ENCODE measurements at regions not wholly inside any gene's neighbourhood (a gene's known extent, or its start where the extent isn't known, plus 50 kb on each side); places are given as distances from the start of the nearest gene placed in this dataset.
"Not testable (repeated sequence)": the region's sequence is repeated elsewhere in the genome, so short reads cannot be mapped to it uniquely, and the experiment has no call there.

GRCh38 chr13:62119739-62120700 is 704.4 kb upstream of the PCDH20 start:
- no peaks in the 10 kb centered on the region for H3K36me3 Mint-ChIP-seq
- no peak for DNase-seq (ENCODE audit: low spot score)
- no peaks in the 10 kb centered on the region for H3K4me1 Mint-ChIP-seq (ENCODE audit: low read depth in 2 of 2)
- H3K9me3 Mint-ChIP-seq, result peaks cover 3% of the 10 kb centered on the region
- no peaks in the 10 kb centered on the region for H3K27me3 Mint-ChIP-seq
- no peak overlapping the region for H3K4me3 Mint-ChIP-seq
- ATAC-seq, result no peak
- H3K27ac Mint-ChIP-seq, result no peak overlapping the region

DNA sequence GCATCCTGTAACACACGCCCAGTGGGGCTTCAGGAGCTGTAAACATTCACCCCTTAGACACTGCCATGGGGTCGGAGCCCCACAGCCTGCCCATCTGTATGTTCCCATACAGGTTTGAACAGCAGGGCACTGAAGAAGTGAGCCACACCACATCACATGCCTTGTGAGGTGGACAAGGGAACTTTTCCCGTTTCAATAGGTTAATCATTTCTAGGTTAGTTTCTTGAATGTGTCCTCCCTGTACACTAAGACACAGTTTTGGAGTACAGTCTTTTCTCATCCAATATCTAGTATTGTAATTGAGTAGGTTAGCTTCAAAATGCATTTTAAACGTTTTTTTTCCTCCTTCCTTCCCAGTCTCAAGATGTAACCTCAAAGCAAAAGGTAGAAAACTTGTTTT is 700.2 kb upstream of the PCDH20 start:
- no peak for ATAC-seq
- no peak overlapping the region for H3K27ac Mint-ChIP-seq
- H3K9me3 Mint-ChIP-seq, result peaks cover 6% of the 10 kb centered on the region
- no peak overlapping the region for H3K4me3 Mint-ChIP-seq
- H3K27me3 Mint-ChIP-seq, result no peaks in the 10 kb centered on the region
- no peaks in the 10 kb centered on the region for H3K36me3 Mint-ChIP-seq
- H3K4me1 Mint-ChIP-seq (ENCODE audit: low read depth in 2 of 2), result no peaks in the 10 kb centered on the region
- DNase-seq (ENCODE audit: low spot score), result no peak

GRCh38 chr13:62113179-62113578 is 697.5 kb upstream of the PCDH20 start:
- ATAC-seq (no peak), DNase-seq (ENCODE audit: low spot score) (no peak)
- H3K36me3 Mint-ChIP-seq, result no peaks in the 10 kb centered on the region
- peaks cover 10% of the 10 kb centered on the region for H3K9me3 Mint-ChIP-seq
- no peaks in the 10 kb centered on the region for H3K4me1 Mint-ChIP-seq (ENCODE audit: low read depth in 2 of 2)
- no peaks in the 10 kb centered on the region for H3K27me3 Mint-ChIP-seq
- no peak overlapping the region for H3K4me3 Mint-ChIP-seq
- H3K27ac Mint-ChIP-seq, result no peak overlapping the region

GRCh38 chr13:62110079-62110478 is 694.4 kb upstream of the PCDH20 start:
- no peak for DNase-seq (ENCODE audit: low spot score)
- Mint-ChIP-seq H3K4me3 (no peak overlapping the region), H3K9me3 (peaks cover 12% of the 10 kb centered on the region), H3K27me3 (no peaks in the 10 kb centered on the region), H3K36me3 (no peaks in the 10 kb centered on the region), H3K4me1 (ENCODE audit: low read depth in 2 of 2) (no peaks in the 10 kb centered on the region), H3K27ac (no peak overlapping the region)
- ATAC-seq, result no peak

GRCh38 chr13:62104136-62104535 is 688.5 kb upstream of the PCDH20 start:
- H3K4me1 Mint-ChIP-seq (ENCODE audit: low read depth in 2 of 2); DNase-seq (ENCODE audit: low spot score); ATAC-seq; H3K27ac Mint-ChIP-seq; H3K27me3 Mint-ChIP-seq; H3K36me3 Mint-ChIP-seq; H3K4me3 Mint-ChIP-seq: not testable (repeated sequence)
- H3K9me3 Mint-ChIP-seq, result peaks cover 23% of the 10 kb centered on the region

GRCh38 chr13:62096652-62097051 is 681.0 kb upstream of the PCDH20 start:
- H3K4me3 Mint-ChIP-seq, result no peak overlapping the region
- no peaks in the 10 kb centered on the region for H3K36me3 Mint-ChIP-seq
- no peak overlapping the region for H3K27ac Mint-ChIP-seq
- H3K4me1 Mint-ChIP-seq (ENCODE audit: low read depth in 2 of 2), result no peaks in the 10 kb centered on the region
- H3K9me3 Mint-ChIP-seq, result peaks cover 8% of the 10 kb centered on the region
- no peaks in the 10 kb centered on the region for H3K27me3 Mint-ChIP-seq
- ATAC-seq (no peak), DNase-seq (ENCODE audit: low spot score) (no peak)

- Mint-ChIP-seq H3K4me1 (ENCODE audit: low read depth in 2 of 2) (no peaks in the 10 kb centered on the region), H3K4me3 (no peak overlapping the region), H3K9me3 (peaks cover 8% of the 10 kb centered on the region), H3K27me3 (no peaks in the 10 kb centered on the region), H3K36me3 (no peaks in the 10 kb centered on the region), H3K27ac (no peak overlapping the region)
- ATAC-seq (no peak), DNase-seq (ENCODE audit: low spot score) (no peak)
Observed at GRCh38 chr13:62094932-62095331, 679.3 kb upstream of the PCDH20 start.

- Mint-ChIP-seq H3K4me1 (ENCODE audit: low read depth in 2 of 2) (no peaks in the 10 kb centered on the region), H3K27ac (no peak overlapping the region), H3K9me3 (peaks cover 7% of the 10 kb centered on the region), H3K36me3 (no peaks in the 10 kb centered on the region), H3K27me3 (no peaks in the 10 kb centered on the region), H3K4me3 (no peak overlapping the region)
- ATAC-seq (no peak), DNase-seq (ENCODE audit: low spot score) (no peak)
Observed at GRCh38 chr13:62093984-62094780, 678.5 kb upstream of the PCDH20 start.

DNA sequence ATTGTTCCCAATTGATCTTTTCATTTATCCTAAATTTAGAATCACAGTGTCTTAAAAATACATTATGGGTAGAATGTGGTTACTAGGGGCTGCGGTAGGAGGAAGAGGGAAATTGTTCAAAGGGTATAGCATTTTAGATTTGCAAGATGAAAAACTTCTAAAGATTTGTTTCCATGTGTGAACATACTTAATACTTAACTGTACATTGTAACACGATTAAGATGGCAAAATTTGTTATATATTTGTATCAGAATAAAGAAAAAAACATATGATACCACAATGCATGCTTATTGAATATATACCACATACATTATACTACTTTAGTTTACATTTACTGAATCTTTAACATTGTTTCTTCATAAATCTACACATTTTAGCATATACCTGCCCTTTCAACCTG is 677.3 kb upstream of the PCDH20 start:
- no peaks in the 10 kb centered on the region for H3K36me3 Mint-ChIP-seq
- DNase-seq (ENCODE audit: low spot score) (no peak), ATAC-seq (no peak)
- no peak overlapping the region for H3K4me3 Mint-ChIP-seq
- H3K27ac Mint-ChIP-seq, result no peak overlapping the region
- no peaks in the 10 kb centered on the region for H3K4me1 Mint-ChIP-seq (ENCODE audit: low read depth in 2 of 2)
- no peaks in the 10 kb centered on the region for H3K27me3 Mint-ChIP-seq
- H3K9me3 Mint-ChIP-seq, result peaks cover 7% of the 10 kb centered on the region

DNA sequence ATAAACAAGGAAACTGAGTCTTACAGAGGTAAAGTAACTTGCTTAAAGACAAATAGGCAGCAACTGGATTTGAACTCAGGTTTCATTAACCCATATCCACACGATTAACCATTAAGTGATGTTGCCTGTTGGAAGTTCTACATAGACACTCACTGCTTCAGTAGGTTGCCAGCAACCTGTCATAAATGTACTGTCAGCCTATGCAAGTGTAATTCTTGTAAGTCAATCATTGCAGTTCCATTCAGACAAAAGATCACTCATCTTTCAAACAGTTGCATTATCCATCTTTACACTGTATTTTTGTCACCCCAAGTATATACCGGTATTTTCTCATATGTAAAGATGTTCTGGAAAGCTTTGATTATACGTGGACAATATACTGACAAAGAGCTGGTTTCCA is 676.9 kb upstream of the PCDH20 start:
- Mint-ChIP-seq H3K36me3 (no peaks in the 10 kb centered on the region), H3K4me1 (ENCODE audit: low read depth in 2 of 2) (no peaks in the 10 kb centered on the region), H3K9me3 (peaks cover 7% of the 10 kb centered on the region), H3K27me3 (no peaks in the 10 kb centered on the region), H3K27ac (no peak overlapping the region), H3K4me3 (no peak overlapping the region)
- DNase-seq (ENCODE audit: low spot score) (no peak), ATAC-seq (no peak)

GRCh38 chr13:62088165-62088564 is 672.5 kb upstream of the PCDH20 start:
- ATAC-seq (no peak), DNase-seq (ENCODE audit: low spot score) (no peak)
- no peak overlapping the region for H3K4me3 Mint-ChIP-seq
- peaks cover 10% of the 10 kb centered on the region for H3K9me3 Mint-ChIP-seq
- no peak overlapping the region for H3K27ac Mint-ChIP-seq
- no peaks in the 10 kb centered on the region for H3K27me3 Mint-ChIP-seq
- H3K4me1 Mint-ChIP-seq (ENCODE audit: low read depth in 2 of 2), result no peaks in the 10 kb centered on the region
- H3K36me3 Mint-ChIP-seq, result no peaks in the 10 kb centered on the region

DNA sequence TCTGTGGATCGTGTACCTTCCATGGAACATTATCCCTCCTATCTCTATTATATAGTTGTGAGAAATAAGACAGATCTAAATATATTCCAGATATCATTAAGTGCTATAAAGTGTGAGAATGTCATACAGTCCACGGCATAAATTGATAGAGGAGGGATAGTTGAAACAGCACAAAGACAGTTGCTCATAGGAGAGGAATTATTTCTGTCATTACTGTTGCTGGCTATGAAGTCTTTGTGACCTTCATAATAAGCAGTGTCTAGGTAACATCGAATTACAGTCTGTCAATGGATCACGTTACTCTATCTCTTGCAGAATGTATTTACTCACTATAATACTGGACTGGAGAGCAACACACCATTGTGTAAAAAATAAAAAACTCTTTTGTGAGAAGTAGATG is 671.5 kb upstream of the PCDH20 start:
- Mint-ChIP-seq H3K36me3 (no peaks in the 10 kb centered on the region), H3K9me3 (peaks cover 6% of the 10 kb centered on the region), H3K4me3 (no peak overlapping the region), H3K4me1 (ENCODE audit: low read depth in 2 of 2) (no peaks in the 10 kb centered on the region), H3K27ac (no peak overlapping the region), H3K27me3 (no peaks in the 10 kb centered on the region)
- ATAC-seq (no peak), DNase-seq (ENCODE audit: low spot score) (no peak)

DNA sequence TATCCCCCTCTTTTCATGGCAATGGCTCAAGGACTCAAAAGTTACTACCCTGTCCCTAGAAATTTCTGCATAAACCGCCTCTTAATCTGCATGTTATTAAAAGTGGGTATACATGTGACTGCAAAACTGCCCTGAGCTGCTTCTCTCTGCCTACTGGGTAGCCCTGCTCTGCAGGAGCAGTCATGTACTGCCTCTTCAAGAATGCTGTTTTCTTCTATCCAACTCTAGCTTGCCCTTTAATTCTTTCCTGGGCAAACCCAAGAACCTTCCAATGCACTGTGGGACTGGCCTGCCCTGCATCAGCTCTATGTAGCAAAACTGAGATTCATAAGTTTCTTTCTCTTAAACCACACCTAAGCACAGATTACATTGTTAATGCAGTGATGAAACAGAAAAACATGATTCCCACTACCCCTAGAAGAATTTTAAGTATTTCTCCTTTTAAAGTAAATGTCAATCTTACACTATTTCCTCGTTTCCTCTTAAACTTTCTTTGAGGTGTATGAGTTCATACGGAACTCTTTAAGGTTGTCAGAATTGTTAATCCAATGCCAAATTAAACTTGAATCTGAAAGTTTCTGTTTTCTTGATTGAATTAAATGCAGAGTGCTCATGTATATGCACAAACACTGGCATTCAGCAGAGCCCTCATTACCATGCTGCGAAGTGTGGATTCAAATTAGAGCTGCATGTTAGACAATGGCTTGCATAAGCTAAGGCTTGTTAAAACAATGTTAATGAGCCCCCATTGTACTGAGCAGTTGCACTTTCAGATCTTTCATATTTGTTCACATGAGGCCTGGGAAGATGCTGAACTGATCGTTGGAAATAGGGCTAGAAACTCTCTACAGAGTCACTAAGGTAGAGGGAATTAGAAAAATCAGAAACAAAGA is 669.9 kb upstream of the PCDH20 start:
- no peaks in the 10 kb centered on the region for H3K36me3 Mint-ChIP-seq
- H3K9me3 Mint-ChIP-seq, result peaks cover 6% of the 10 kb centered on the region
- no peak for DNase-seq (ENCODE audit: low spot score)
- no peak overlapping the region for H3K27ac Mint-ChIP-seq
- H3K27me3 Mint-ChIP-seq, result no peaks in the 10 kb centered on the region
- ATAC-seq, result no peak
- H3K4me1 Mint-ChIP-seq (ENCODE audit: low read depth in 2 of 2), result no peaks in the 10 kb centered on the region
- H3K4me3 Mint-ChIP-seq, result no peak overlapping the region

All from natural killer cell treated with Interleukin-12 subunit alpha and Interleukin-12 subunit beta and Interleukin-15 and Interleukin-18, amount 100 ng/mL, for 72 hours (primary cell).